Activated B cell treated with CpG ODN at 0.5 μM for 24 hours (primary cell): ENCODE measurements at regions not wholly inside any gene's neighbourhood (a gene's known extent, or its start where the extent isn't known, plus 50 kb on each side); places are given as distances from the start of the nearest gene placed in this dataset.

Experiments
- ATAC-seq: fragments of 200-7000 bp; cut with Tn5 transposase; one replicate; pipeline ENCODE4 v1.10.0; 2021; ENCODE audit warnings: low read depth, mild to moderate bottlenecking, moderate library complexity
- CTCF ChIA-PET: fragments of 350-600 bp; sonication (Branson Sonifier 250); formaldehyde crosslinking; loops from one replicate; lab custom pipeline; 2021; ENCODE audit warnings: antibody characterized with exemption; lab: Charles Lee
- POLR2A ChIA-PET: fragments of 350-600 bp; sonication (Branson Sonifier 250); formaldehyde crosslinking; loops from one replicate; lab custom pipeline; 2021; ENCODE audit warnings: antibody characterized with exemption; lab: Charles Lee
- DNase-seq: peaks from one replicate; pipeline ENCODE4 v3.0.0; 2022
- H3K27ac Mint-ChIP-seq: one replicate; pipeline ENCODE4 v1.8.0; 2020; ENCODE audit warnings: mixed read lengths
- H3K27me3 Mint-ChIP-seq: one replicate; pipeline ENCODE4 v1.8.0; 2021; ENCODE audit warnings: mixed read lengths
- H3K36me3 Mint-ChIP-seq: one replicate; pipeline ENCODE4 v1.8.0; 2021; ENCODE audit warnings: low read depth, mixed read lengths
- H3K4me1 Mint-ChIP-seq: one replicate; pipeline ENCODE4 v1.8.0; 2021; ENCODE audit warnings: mixed read lengths
- H3K4me3 Mint-ChIP-seq: one replicate; pipeline ENCODE4 v1.8.0; 2020; ENCODE audit warnings: mild to moderate bottlenecking, mixed read lengths
- H3K9me3 Mint-ChIP-seq: one replicate; pipeline ENCODE4 v1.8.0; 2020; ENCODE audit warnings: mixed read lengths
- intact Hi-C: fragments of 100-400 bp; cut with micrococcal nuclease; formaldehyde crosslinking; loops from one replicate; pipeline ENCODE4 v1.15.1; 2024
- TF ChIP-seq, protein P1 (sequence below): fragments of 200-600 bp; IDR thresholded peaks from one replicate; pipeline ENCODE4 v1.8.0; 2022; ENCODE audit warnings: antibody characterized with exemption, mild to moderate bottlenecking

DNA sequence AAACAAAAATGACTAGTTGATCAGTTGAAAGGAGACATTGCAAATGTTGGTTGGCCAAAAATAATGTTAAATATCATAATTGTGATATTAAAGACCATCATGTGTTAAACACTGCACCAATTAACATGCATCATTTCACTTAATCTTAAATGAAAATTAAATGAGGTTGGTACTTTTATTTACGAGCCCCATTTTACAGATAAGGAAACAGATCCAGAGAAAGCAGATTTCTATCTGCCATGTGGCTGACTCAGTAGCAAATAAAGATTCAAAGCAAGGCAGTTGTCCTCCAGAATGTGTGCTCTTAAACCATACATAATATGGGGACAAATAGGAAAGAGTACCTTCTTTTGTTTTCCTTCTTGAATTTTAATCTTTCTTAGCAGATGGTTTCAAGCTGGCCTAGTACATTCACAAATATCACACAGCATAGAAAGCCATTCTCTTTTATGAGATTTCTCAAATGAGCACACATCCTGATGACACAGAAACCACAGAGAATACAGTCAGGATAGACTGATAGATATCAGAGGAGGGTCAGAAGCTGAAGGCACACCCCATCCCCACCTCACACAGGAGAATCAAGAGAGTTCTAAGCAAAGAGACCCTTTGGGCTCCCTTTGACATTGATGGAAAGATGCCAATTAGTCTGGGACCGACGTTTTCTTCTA, 647.9 kb upstream of the CAMK1G start:
- ATAC-seq (no peak), DNase-seq (no peak)
- intact Hi-C loops = no loop called here
- Mint-ChIP-seq H3K36me3 (no peaks in the 10 kb centered on the region), H3K27me3 (no peaks in the 10 kb centered on the region), H3K27ac (no peak overlapping the region), H3K4me1 (no peaks in the 10 kb centered on the region), H3K9me3 (no peaks in the 10 kb centered on the region), H3K4me3 (no peak overlapping the region)
- ChIA-PET CTCF (no interaction called here), POLR2A (no interaction called here)
- TF ChIP-seq, protein P1, sequence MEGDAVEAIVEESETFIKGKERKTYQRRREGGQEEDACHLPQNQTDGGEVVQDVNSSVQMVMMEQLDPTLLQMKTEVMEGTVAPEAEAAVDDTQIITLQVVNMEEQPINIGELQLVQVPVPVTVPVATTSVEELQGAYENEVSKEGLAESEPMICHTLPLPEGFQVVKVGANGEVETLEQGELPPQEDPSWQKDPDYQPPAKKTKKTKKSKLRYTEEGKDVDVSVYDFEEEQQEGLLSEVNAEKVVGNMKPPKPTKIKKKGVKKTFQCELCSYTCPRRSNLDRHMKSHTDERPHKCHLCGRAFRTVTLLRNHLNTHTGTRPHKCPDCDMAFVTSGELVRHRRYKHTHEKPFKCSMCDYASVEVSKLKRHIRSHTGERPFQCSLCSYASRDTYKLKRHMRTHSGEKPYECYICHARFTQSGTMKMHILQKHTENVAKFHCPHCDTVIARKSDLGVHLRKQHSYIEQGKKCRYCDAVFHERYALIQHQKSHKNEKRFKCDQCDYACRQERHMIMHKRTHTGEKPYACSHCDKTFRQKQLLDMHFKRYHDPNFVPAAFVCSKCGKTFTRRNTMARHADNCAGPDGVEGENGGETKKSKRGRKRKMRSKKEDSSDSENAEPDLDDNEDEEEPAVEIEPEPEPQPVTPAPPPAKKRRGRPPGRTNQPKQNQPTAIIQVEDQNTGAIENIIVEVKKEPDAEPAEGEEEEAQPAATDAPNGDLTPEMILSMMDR = no peak

DNA sequence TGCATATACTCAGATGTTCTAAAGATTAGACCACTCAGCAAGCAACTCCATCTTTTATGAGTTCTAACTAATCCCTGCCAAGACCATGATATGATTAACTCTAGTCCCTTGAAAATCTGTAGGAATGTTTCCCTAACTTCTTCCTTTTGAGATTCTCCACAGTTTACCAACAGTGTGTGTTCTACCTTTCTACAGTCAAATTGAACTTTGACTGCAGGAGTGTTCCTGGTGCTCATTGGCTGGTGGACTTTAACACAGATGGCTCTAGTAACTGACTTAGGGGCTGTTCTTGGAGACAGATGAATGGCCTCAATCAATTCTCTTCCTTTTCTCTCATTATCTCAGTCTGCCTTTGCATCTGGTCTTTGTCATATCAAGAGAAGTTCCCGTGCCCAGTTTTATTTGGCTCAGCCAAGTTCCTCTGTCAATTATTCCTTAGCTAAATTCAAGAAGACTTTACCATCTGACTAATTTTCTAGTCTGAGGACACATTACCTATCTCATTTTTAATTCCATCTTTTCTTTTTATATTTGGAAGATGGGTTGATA, 643.9 kb upstream of the CAMK1G start:
- TF ChIP-seq, protein P1 = no peak
- ATAC-seq (no peak), DNase-seq (no peak)
- Mint-ChIP-seq H3K9me3 (no peaks in the 10 kb centered on the region), H3K36me3 (no peaks in the 10 kb centered on the region), H3K4me1 (no peaks in the 10 kb centered on the region), H3K27me3 (no peaks in the 10 kb centered on the region), H3K27ac (no peak overlapping the region), H3K4me3 (no peak overlapping the region)
- intact Hi-C loops = no loop called here
- ChIA-PET POLR2A (no interaction called here), CTCF (no interaction called here)

DNA sequence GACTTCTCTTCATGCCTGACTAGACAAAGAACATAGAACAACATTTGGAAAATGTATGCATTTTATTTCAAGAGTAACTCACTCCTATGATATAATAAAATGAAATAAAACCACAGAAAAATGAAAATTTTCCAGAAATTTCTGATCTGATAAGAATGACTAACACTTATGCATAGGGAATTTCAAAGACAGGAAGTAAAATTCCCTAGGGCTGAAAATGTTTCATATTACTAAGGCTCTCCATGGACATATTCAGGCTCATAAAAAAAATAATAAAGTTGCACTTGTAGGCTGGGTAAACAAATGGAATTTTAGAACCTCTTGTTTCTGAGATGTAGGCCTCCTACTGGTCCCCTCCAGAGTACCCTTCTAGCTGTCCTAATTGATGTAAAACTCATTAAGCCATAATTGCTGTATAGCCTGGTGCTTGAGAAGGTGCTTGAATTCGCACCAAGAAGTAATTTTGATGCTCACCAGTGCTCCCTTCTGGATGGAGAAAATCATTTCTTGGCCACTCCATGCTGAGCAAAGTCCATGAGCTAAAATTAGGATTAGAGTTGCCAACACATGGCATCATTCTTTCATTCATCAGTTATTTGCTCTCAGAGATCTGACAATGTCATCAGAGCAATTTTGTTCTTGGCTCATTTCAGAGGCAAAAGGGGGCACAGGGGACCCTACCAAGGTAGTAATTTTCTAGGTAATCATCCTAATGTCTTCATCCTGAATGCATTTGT, 641.0 kb upstream of the CAMK1G start:
- Mint-ChIP-seq H3K4me3 (no peak overlapping the region), H3K27me3 (no peaks in the 10 kb centered on the region), H3K27ac (no peak overlapping the region)

DNA sequence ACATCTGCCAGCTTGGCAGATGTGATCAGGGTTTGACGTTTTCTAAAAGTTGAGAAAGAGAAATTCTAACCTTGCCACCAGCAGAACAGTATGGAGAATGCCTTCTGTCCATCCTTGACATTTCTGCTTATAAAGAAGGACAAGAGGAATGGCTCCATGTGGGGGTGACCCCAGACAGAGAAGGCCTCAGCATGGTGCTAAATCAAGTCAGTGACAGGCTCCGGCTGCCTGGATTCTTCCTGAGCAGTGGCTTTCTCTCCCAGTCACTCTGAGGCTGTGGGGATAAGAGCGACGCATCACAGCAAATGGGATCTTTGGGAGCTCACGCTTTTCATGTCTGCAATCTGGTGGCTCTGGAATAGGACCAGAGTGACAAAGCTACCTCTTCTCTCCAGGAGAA, 640.2 kb upstream of the CAMK1G start:
- Mint-ChIP-seq H3K4me3 (no peak overlapping the region), H3K9me3 (no peaks in the 10 kb centered on the region), H3K27me3 (no peaks in the 10 kb centered on the region), H3K4me1 (no peaks in the 10 kb centered on the region), H3K36me3 (no peaks in the 10 kb centered on the region), H3K27ac (no peak overlapping the region)
- intact Hi-C loops = no loop called here
- CTCF ChIA-PET = no interaction called here
- POLR2A ChIA-PET = no interaction called here
- no peak for ATAC-seq
- TF ChIP-seq, protein P1 = no peak
- no peak for DNase-seq

More for the DNA sequence above, 641.0 kb upstream of the CAMK1G start:
- DNase-seq (no peak), ATAC-seq (no peak)
- intact Hi-C loops = no loop called here
- no peaks in the 10 kb centered on the region for H3K9me3 Mint-ChIP-seq
- H3K36me3 Mint-ChIP-seq = no peaks in the 10 kb centered on the region
- ChIA-PET POLR2A (no interaction called here), CTCF (no interaction called here)
- TF ChIP-seq, protein P1 = no peak
- H3K4me1 Mint-ChIP-seq = no peaks in the 10 kb centered on the region

DNA sequence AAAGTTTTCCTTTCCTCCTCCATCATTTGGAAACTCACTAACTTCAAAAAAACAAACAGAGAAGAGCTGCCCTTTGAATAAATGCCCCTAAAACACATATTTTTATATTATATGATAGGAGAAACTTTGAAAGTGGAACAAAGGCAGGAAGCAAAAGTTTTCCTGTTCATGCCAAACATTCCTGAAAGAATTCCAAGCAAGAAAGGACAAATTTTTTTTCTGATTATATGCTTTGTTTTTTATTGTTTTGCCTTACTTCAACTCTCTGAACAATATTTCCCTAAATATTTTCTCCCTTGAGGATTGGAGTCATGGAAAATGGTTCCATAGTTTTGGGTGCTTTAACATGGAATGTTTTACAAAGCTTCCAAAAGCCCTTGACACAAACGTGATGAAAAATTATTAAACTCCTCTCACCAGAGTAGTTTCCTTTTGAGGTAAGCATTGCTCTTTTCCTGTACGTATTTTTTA, 638.5 kb upstream of the CAMK1G start:
- no peak overlapping the region for H3K27ac Mint-ChIP-seq
- H3K27me3 Mint-ChIP-seq = no peaks in the 10 kb centered on the region
- no peak for DNase-seq
- ChIA-PET POLR2A (no interaction called here), CTCF (no interaction called here)
- TF ChIP-seq, protein P1 = no peak
- no peaks in the 10 kb centered on the region for H3K36me3 Mint-ChIP-seq
- ATAC-seq = no peak
- no peaks in the 10 kb centered on the region for H3K4me1 Mint-ChIP-seq
- intact Hi-C loops = no loop called here
- no peaks in the 10 kb centered on the region for H3K9me3 Mint-ChIP-seq
- no peak overlapping the region for H3K4me3 Mint-ChIP-seq
